GM12874 (cell line): ENCODE measurements at regions not wholly inside any gene's neighbourhood (a gene's known extent, or its start where the extent isn't known, plus 50 kb on each side); places are given as distances from the start of the nearest gene placed in this dataset.

ENCODE experiments used
- TF ChIP-seq, protein P1 (sequence below): IDR thresholded peaks from 2 replicates; pipeline ENCODE4 v1.5.1; 2011; ENCODE audit warnings: low read depth, mild to moderate bottlenecking, control low read depth, low read length, moderate library complexity; ENCODE audit not compliant: insufficient read depth

DNA sequence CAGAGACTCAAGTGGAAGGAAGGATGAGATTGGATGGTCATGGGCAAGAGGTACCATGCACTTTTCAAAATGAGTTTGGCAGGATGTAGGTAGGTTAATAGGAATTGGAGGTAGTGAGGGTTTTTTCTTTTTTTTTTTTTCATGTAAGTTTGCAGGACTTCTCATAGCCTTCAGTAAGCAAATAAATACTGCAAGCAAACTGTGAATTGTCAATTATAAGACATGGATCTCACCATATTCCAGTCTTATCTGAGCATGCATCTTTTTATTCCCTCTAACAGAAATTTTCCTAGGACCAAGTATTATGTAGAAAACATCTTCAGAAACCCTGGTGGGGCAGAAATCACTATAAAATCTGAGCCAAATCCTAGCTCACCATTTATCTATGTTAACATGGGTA, 584.6 kb upstream of the CDH5 start:
- TF ChIP-seq, protein P1, sequence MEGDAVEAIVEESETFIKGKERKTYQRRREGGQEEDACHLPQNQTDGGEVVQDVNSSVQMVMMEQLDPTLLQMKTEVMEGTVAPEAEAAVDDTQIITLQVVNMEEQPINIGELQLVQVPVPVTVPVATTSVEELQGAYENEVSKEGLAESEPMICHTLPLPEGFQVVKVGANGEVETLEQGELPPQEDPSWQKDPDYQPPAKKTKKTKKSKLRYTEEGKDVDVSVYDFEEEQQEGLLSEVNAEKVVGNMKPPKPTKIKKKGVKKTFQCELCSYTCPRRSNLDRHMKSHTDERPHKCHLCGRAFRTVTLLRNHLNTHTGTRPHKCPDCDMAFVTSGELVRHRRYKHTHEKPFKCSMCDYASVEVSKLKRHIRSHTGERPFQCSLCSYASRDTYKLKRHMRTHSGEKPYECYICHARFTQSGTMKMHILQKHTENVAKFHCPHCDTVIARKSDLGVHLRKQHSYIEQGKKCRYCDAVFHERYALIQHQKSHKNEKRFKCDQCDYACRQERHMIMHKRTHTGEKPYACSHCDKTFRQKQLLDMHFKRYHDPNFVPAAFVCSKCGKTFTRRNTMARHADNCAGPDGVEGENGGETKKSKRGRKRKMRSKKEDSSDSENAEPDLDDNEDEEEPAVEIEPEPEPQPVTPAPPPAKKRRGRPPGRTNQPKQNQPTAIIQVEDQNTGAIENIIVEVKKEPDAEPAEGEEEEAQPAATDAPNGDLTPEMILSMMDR, result no peak

DNA sequence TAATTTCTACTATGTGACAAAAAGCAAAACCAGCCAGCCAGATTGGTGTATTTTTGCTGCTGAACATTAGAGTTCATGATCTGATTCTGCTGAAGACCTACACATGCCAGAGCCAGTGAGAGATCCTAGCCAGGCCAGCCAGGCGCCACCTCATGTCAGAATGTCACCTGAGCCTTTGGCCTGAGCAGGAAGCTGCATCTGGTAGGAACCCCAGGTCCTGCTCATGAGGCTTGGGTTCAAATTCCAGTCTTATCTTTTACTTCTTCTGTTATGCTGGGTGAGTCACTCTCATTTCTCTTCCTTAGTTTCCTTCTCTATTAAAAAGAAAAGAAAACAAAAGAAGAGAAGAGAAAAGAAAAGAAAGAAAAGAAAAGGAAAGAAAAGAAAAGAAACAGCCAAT, 585.1 kb upstream of the CDH5 start:
- TF ChIP-seq, protein P1, result no peak

DNA sequence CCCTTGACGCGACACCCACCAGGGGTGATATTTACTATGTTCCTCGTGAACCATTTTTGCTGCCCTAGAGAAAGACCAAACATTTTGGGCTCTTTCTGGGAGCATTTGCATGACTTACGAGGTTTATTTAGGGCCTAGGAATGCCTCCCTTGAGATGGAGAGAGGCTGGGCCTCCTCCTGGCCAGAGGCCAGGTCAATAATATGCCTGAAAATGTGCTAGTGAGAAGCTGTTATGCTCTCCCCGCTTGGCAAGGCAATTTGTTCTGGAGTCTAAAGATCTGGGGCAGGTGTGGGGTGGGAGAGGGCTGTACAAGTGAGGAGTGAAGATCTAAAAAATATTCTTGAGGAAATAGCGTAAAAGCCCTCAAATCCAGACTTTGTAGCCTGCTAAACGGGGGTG, 587.3 kb upstream of the CDH5 start:
- TF ChIP-seq, protein P1, result no peak

DNA sequence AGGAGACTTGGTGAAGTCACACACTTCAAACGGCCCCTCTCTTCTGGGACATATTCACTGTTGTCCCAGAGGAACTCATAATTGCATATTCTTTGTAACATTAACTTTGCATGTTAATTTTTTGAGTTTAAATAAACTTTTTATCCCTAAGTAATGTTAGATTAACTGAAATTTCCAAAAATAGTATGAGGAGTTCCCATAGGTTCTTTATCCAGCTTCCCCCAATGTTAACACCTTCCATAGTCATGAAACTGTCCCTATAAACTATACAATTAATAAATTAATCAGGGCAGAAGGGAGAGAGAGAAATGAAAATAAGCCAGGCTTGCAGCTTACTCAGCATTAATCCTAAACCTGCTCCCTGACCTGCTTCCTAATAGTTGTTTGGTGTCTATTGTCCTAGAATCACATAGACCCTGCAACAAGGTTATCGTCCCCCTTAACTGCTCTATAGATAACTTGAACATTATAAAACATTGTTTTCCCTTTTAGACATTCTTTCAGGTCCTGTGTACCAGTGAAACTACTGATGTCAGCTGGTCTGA, 589.8 kb upstream of the CDH5 start:
- TF ChIP-seq, protein P1, result no peak

DNA sequence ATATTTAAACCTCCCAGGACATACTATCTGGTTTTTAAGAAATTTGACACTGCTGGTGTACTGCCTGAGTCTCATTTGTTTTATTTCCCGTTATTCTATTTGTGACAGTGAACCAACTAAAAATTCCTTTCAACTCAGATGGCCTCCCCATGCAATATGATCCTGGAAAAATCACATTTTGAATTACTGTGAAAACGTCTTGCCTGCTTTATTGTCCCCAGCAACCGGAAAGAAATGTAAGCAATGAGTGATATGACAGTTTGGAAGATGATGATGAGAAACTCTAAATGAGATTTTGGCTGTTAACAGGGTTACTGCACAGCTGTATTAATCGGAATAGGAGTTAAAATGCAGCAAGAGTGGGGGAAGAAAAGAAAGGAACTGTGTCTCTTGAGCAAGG, 590.7 kb upstream of the CDH5 start:
- TF ChIP-seq, protein P1, result no peak

DNA sequence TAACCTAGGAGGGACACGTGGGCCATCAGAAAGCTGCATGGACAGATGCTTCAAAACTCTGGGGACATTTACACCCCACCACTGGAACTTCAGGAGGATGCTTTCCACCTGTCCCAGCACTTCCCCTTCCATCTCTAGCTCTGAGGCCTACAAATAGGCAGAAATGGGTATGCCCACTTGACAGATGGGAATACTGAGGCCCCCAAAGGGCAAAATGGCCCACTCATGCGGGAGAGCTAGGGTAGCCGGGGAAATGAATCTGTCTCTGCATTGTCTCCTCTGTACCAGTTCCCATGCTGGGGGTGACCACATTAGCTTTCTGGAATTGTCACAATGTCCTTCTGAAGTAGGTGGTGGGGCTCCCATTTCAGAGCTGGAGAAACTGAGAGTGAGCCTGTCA, 592.1 kb upstream of the CDH5 start:
- TF ChIP-seq, protein P1, result no peak

DNA sequence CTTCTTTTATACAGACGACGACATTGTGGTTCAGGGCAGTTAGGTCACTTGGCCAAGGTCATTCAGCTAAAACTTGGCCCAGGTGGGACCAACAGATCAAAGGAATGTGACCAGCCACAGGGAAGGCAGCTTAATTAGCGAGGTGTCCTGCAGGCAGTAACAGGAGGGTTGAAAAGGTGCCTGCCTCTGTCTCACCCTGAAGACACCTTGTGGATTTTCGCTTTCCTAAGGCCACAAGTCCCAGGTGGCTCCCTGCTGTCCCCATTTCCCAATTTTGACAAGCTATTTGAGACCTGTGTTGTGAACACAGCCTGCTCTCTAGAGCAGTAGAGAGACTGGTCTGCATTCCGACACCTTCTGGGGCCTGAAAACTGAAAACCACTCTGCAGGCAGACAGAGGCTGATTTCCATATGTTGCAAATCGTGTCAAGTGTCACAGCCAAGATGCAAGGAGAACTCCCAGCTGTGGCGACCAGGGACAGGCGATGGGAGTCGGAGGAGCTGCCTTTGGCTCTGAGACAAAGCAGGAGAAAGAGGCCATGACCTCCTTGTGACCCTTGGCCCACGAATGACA, 593.1 kb upstream of the CDH5 start:
- TF ChIP-seq, protein P1, result no peak
